HepG2 (cell line): ENCODE measurements at regions not wholly inside any gene's neighbourhood (a gene's known extent, or its start where the extent isn't known, plus 50 kb on each side); places are given as distances from the start of the nearest gene placed in this dataset.

Experiments
- ATAC-seq: fragments of 200-7000 bp; cut with Tn5 transposase; 3 replicates; pipeline ENCODE4 v1.9.1; 2020; ENCODE audit warnings: mild to moderate bottlenecking, moderate library complexity
- BruUV-seq: library from RNA; stranded (reverse); fragments of 400-500 nt; replicated peaks from 2 replicates; lab custom pipeline; 2021; lab: Mats Ljungman, UMichigan
- CTCF ChIA-PET: fragments of 300-600 bp; formaldehyde crosslinking; extraction: SDS; loops from one replicate; lab custom pipeline; 2021; ENCODE audit warnings: low total read pairs, inconsistent platforms, low intra/inter-chr PET ratio; lab: Yijun Ruan, JAX
- POLR2A ChIA-PET: fragments of 350-600 bp; sonication (Branson Sonifier 250); formaldehyde crosslinking; loops from one replicate; lab custom pipeline; 2020; ENCODE audit warnings: antibody characterized with exemption, inconsistent platforms; lab: Yijun Ruan, JAX
- DNase-seq: peaks from one replicate; pipeline ENCODE4 v3.0.0-alpha.2; 2015; ENCODE audit warnings: low spot score
- FAIRE-seq: peaks from 3 replicates; lab custom pipeline; 2011; peaks lifted over from hg19 to GRCh38; lab: Jason Lieb, UNC
- H2AFZ ChIP-seq: one replicate; pipeline ENCODE4 v1.6.1; 2011; ENCODE audit warnings: low read length, inconsistent platforms
- H3K27ac ChIP-seq: fragments of 300-600 bp; 3 replicates; pipeline ENCODE4 v1.8.0; 2011; ENCODE audit warnings: mixed run types, mild to moderate bottlenecking, mixed read lengths, low read length, inconsistent platforms; ENCODE audit not compliant: insufficient read depth; ENCODE audit errors: extremely low read length
- H3K27me3 ChIP-seq, 2 experiments: fragments of 200-600 bp in 1 of 2; 2 replicates in 1 of 2; 3 replicates in 1 of 2; pipeline versions ENCODE4 v1.6.0 to v1.8.0; 2011; ENCODE audit warnings: low read length in 2 of 2, mild to moderate bottlenecking in 2 of 2, moderate library complexity in 2 of 2, inconsistent platforms in 1 of 2; ENCODE audit not compliant: insufficient read depth in 2 of 2, control insufficient read depth in 1 of 2
- H3K36me3 ChIP-seq, 2 experiments: fragments of 200-600 bp in 1 of 2; replicated peaks in 1 of 2; 2 replicates in 1 of 2; 3 replicates in 1 of 2; pipeline versions ENCODE4 v1.5.1 to v1.8.0; 2011; ENCODE audit warnings: low read length in 2 of 2, inconsistent platforms in 1 of 2; ENCODE audit not compliant: insufficient read depth in 2 of 2, control insufficient read depth in 1 of 2
- H3K4me1 ChIP-seq: 2 replicates; pipeline ENCODE4 v1.5.1; 2012; ENCODE audit warnings: low read length, inconsistent platforms; ENCODE audit not compliant: insufficient read depth
- H3K4me2 ChIP-seq: 2 replicates; pipeline ENCODE4 v1.6.0; 2011; ENCODE audit warnings: low read depth, low read length, inconsistent platforms
- H3K4me3 ChIP-seq, 3 experiments: fragments of 200-600 bp in 1 of 3; sonication (generic), shearing (Covaris generic) in 1 of 3; replicated peaks in 1 of 3; 2 replicates each; pipeline ENCODE4 v1.5.1; 2011 to 2016; ENCODE audit warnings: low read length in 3 of 3, inconsistent platforms in 2 of 3, low read depth in 2 of 3, mild to moderate bottlenecking in 2 of 3, control low read depth in 1 of 3, mixed read lengths in 1 of 3; ENCODE audit not compliant: insufficient read depth in 1 of 3
- H3K79me2 ChIP-seq: one replicate; pipeline ENCODE4 v1.6.1; 2011; ENCODE audit warnings: low read length, inconsistent platforms; ENCODE audit not compliant: insufficient read depth
- H3K9ac ChIP-seq: 2 replicates; pipeline ENCODE4 v1.6.0; 2011; ENCODE audit warnings: mild to moderate bottlenecking, low read depth, low read length, inconsistent platforms; ENCODE audit not compliant: insufficient read depth
- H3K9me3 ChIP-seq: 2 replicates; pipeline ENCODE4 v1.5.1; 2012; ENCODE audit warnings: mild to moderate bottlenecking, low read length
- H4K20me1 ChIP-seq: 2 replicates; pipeline ENCODE4 v1.6.0; 2011; ENCODE audit warnings: inconsistent platforms, mild to moderate bottlenecking, low read length, moderate library complexity; ENCODE audit not compliant: insufficient read depth
- AFF4 ChIP-seq: sonication (generic); formaldehyde crosslinking; IDR thresholded peaks from 2 replicates; pipeline ENCODE4 v1.4.0; 2020; ENCODE audit warnings: missing genetic modification reagents
- ATF7 ChIP-seq, 2 experiments: fragments of 450-650 bp in 1 of 2; sonication (generic) in 1 of 2; formaldehyde crosslinking in 1 of 2; IDR thresholded peaks; 2 replicates each; pipeline versions ENCODE4 v1.4.0 to v1.6.1; 2016 to 2020; ENCODE audit warnings: antibody characterized with exemption in 1 of 2, mild to moderate bottlenecking in 1 of 2, missing genetic modification reagents in 1 of 2
- CHD4 ChIP-seq: fragments of 200-600 bp; sonication (generic); IDR thresholded peaks from 2 replicates; pipeline ENCODE4 v1.7.0; 2017; ENCODE audit warnings: mild to moderate bottlenecking, low read length, borderline replicate concordance
- HNF4G ChIP-seq, 2 experiments: sonication (generic) in 1 of 2; formaldehyde crosslinking in 1 of 2; IDR thresholded peaks; 2 replicates each; pipeline versions ENCODE4 v1.4.0 to v1.6.1; 2011 to 2020; ENCODE audit warnings: borderline replicate concordance in 2 of 2, low read depth in 2 of 2, mild to moderate bottlenecking in 2 of 2, low read length in 1 of 2, missing genetic modification reagents in 1 of 2, moderate library complexity in 1 of 2
- HOXA3 ChIP-seq: sonication (generic); formaldehyde crosslinking; IDR thresholded peaks from 2 replicates; pipeline ENCODE4 v1.5.0; 2020; ENCODE audit warnings: missing genetic modification reagents
- SIX4 ChIP-seq: sonication (generic); formaldehyde crosslinking; IDR thresholded peaks from 2 replicates; pipeline ENCODE4 v1.4.0; 2020; ENCODE audit warnings: missing genetic modification reagents
- SUZ12 ChIP-seq: fragments of 150-350 bp; IDR thresholded peaks from 2 replicates; pipeline ENCODE4 v1.6.1; 2014; ENCODE audit warnings: low read depth, low read length
- ZBTB43 ChIP-seq: sonication (generic); formaldehyde crosslinking; conservative IDR thresholded peaks from 2 replicates; pipeline ENCODE4 v1.4.0; 2020; ENCODE audit warnings: missing genetic modification reagents
- ZMAT5 ChIP-seq: sonication (generic); formaldehyde crosslinking; IDR thresholded peaks from 2 replicates; pipeline ENCODE4 v1.5.0; 2020; ENCODE audit warnings: mild to moderate bottlenecking, low read depth, missing genetic modification reagents, borderline replicate concordance
- ZNF609 ChIP-seq: sonication (generic); formaldehyde crosslinking; IDR thresholded peaks from 2 replicates; pipeline ENCODE4 v1.4.0; 2020; ENCODE audit warnings: mild to moderate bottlenecking, missing genetic modification reagents, borderline replicate concordance
- ZNF790 ChIP-seq: sonication (generic); formaldehyde crosslinking; IDR thresholded peaks from 2 replicates; pipeline ENCODE4 v1.8.0; 2022; ENCODE audit warnings: missing genetic modification reagents, mild to moderate bottlenecking, borderline replicate concordance
- ZSCAN9 ChIP-seq: IDR thresholded peaks from 2 replicates; pipeline ENCODE4 v1.6.1; 2016; ENCODE audit warnings: borderline replicate concordance
- whole genome bisulfite sequencing: methylation state at CpG from one replicate; pipeline ENCODE4 v1.1.6; 2017; ENCODE audit warnings: low lambda C conversion rate; 5-methylcytosine and 5-hydroxymethylcytosine counted together
- in situ Hi-C: cut with HindIII; loops from 2 replicates; pipeline ENCODE4 v1.10.0; 2017; ENCODE audit warnings: low pct_unique_long_range_greater_than_20kb; ENCODE audit not compliant: extremely low pct_ligation_motif_present
- intact Hi-C: fragments of 100-400 bp; cut with micrococcal nuclease; formaldehyde crosslinking; loops from one replicate; pipeline ENCODE4 v1.10.0; 2022; ENCODE audit not compliant: unreplicated experiment

- WGBS = 61% methylated on average over 1 of the region's 1 CpG
- TF ChIP-seq ATF7 (IDR thresholded peaks at IDR 0.05) (no peak), ATF7 (CRISPR knock-in tag; IDR thresholded peaks at IDR 0.05) (no peak), SIX4 (CRISPR knock-in tag) (no peak), ZNF790 (CRISPR knock-in tag) (no peak), ZNF609 (no peak), AFF4 (CRISPR knock-in tag) (no peak), HNF4G (IDR thresholded peaks at IDR 0.05; ENCODE audit: borderline replicate concordance, low read depth, low read length) (no peak), HNF4G (CRISPR knock-in tag; IDR thresholded peaks at IDR 0.05; ENCODE audit: borderline replicate concordance, low read depth) (no peak), SUZ12 (no peak), ZSCAN9 (CRISPR knock-in tag) (no peak), CHD4 (no peak), ZBTB43 (CRISPR knock-in tag) (no peak), HOXA3 (CRISPR knock-in tag) (no peak), ZMAT5 (CRISPR knock-in tag) (no peak)
These were observed 1139.2 kb upstream of the GJE1 start for GRCh38 chr6:140993515-140993914.

More at GRCh38 chr6:140993515-140993914, 1139.2 kb upstream of the GJE1 start:
- no TSS peak for BruUV-seq
- in situ Hi-C loops (no loop called here), intact Hi-C loops (no loop called here)
- Histone ChIP-seq H3K4me1 (no peaks in the 10 kb centered on the region), H3K79me2 (no peaks in the 10 kb centered on the region), H3K9me3 (peaks cover 28% of the 10 kb centered on the region), H2AFZ (no peak overlapping the region), H3K27ac (no peak overlapping the region), H4K20me1 (no peaks in the 10 kb centered on the region), H3K36me3 (no peaks in the 10 kb centered on the region), H3K4me2 (no peak overlapping the region), H3K27me3 (no peaks in the 10 kb centered on the region), H3K9ac (no peak overlapping the region), H3K4me3 (no peak overlapping the region)
- DNase-seq = no peak
- ChIA-PET POLR2A (no interaction called here), CTCF (no interaction called here)
- ATAC-seq = no peak
- FAIRE-seq = no peak
